ENCODE measurements at regions not wholly inside any gene's neighbourhood (a gene's known extent, or its start where the extent isn't known, plus 50 kb on each side); places are given as distances from the start of the nearest gene placed in this dataset.

DNA sequence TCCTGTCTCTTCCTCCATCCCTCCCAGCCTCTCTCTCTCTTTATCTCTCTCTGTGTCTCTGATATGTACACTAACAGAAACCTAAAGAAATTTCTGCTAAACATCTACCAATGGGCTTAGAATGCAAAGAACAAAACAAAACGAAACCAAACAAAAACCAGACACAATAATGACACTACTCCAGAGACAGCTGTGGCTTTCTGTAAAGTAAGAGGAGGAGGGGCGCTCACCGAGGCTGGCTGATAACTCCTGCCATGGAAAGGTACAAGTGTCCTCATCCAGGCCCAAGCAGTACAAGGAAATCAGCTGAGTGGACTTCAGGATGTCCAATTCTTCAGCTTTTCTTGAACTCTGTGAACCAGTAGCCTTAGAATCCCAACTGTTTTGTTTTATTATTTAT lies 70.4 kb upstream of the FZD8 start:
- TF ChIP-seq YY1 (IDR thresholded peaks at IDR 0.05; ENCODE audit: insufficient read depth, insufficient read length) (no peak), ZNF274 (IDR thresholded peaks at IDR 0.05; ENCODE audit: low read depth, low read length) (no peak), SUZ12 (IDR thresholded peaks at IDR 0.05; ENCODE audit: extremely low read depth, insufficient read depth, insufficient read length) (no peak)

Measured in NT2/D1 (cell line).